Osteoblast (primary cell): ENCODE measurements at regions not wholly inside any gene's neighbourhood (a gene's known extent, or its start where the extent isn't known, plus 50 kb on each side); places are given as distances from the start of the nearest gene placed in this dataset.
"Not testable (repeated sequence)": the region's sequence is repeated elsewhere in the genome, so short reads cannot be mapped to it uniquely, and the experiment has no call there.

Experiments used
- DNase-seq: peaks from one replicate; pipeline ENCODE4 v3.0.0; 2011; ENCODE audit warnings: low spot score, mixed read lengths; ENCODE audit not compliant: insufficient read length; ENCODE audit errors: missing footprints
- H2AFZ ChIP-seq: 2 replicates; pipeline ENCODE4 v1.6.0; 2011; ENCODE audit warnings: mild to moderate bottlenecking, low read length
- H3K27ac ChIP-seq: 2 replicates; pipeline ENCODE4 v1.5.1; 2011; ENCODE audit warnings: mild to moderate bottlenecking, low read depth, low read length, moderate library complexity
- H3K27me3 ChIP-seq: 2 replicates; pipeline ENCODE4 v1.6.0; 2012; ENCODE audit warnings: mild to moderate bottlenecking, control low read depth, inconsistent platforms, low read length, moderate library complexity; ENCODE audit not compliant: insufficient read depth
- H3K36me3 ChIP-seq: 2 replicates; pipeline ENCODE4 v1.5.1; 2011; ENCODE audit warnings: mild to moderate bottlenecking, low read length, control low read depth, moderate library complexity; ENCODE audit not compliant: insufficient read depth
- H3K4me1 ChIP-seq: 2 replicates; pipeline ENCODE4 v1.5.1; 2011; ENCODE audit warnings: mild to moderate bottlenecking, low read length, control low read depth, moderate library complexity; ENCODE audit not compliant: insufficient read depth
- H3K4me2 ChIP-seq: 2 replicates; pipeline ENCODE4 v1.6.0; 2011; ENCODE audit warnings: mild to moderate bottlenecking, low read length; ENCODE audit not compliant: insufficient read depth
- H3K4me3 ChIP-seq: fragments of 200-600 bp; sonication (generic); 3 replicates; pipeline ENCODE4 v1.5.1; 2012; ENCODE audit warnings: mild to moderate bottlenecking, low read length, inconsistent platforms; ENCODE audit not compliant: insufficient read depth
- H3K79me2 ChIP-seq: 2 replicates; pipeline ENCODE4 v1.6.0; 2012; ENCODE audit warnings: mild to moderate bottlenecking, low read length, control low read depth, inconsistent platforms; ENCODE audit not compliant: insufficient read depth
- H3K9me3 ChIP-seq: 2 replicates; pipeline ENCODE4 v1.5.1; 2011; ENCODE audit warnings: low read depth, low read length, control low read depth
- H4K20me1 ChIP-seq: 2 replicates; pipeline ENCODE4 v1.6.0; 2012; ENCODE audit warnings: mild to moderate bottlenecking, low read length, control low read depth; ENCODE audit not compliant: insufficient read depth
- CTCF ChIP-seq: IDR thresholded peaks from 2 replicates; pipeline ENCODE4 v1.5.1; 2011; ENCODE audit warnings: mild to moderate bottlenecking, low read depth, low read length, moderate library complexity; ENCODE audit errors: extremely low read depth

DNA sequence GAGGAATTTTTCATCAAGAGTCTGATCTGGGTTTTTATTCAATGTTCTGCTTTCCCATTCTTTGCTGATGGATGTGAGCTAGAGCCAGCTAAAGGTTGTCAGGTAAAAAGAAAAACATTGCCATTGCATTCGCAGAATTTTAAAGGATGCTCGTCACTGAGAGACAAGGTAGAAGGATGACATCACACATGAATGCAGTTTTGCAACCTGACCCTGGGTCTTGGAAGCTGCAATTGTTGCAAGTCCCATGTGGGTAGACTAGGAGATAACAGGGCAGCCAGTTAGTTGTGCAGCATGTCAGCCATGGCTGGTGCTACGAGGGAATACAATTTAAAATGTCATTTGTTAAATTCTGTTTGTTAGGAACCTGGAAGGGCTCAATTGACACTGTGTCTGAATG, 73.9 kb upstream of the MXRA5 start:
- no peaks in the 10 kb centered on the region for H3K27me3 ChIP-seq
- H3K4me3 ChIP-seq = no peak overlapping the region
- H3K27ac ChIP-seq = no peak overlapping the region
- H3K79me2 ChIP-seq = no peaks in the 10 kb centered on the region
- DNase-seq = no peak
- H3K4me1 ChIP-seq = no peaks in the 10 kb centered on the region
- no peaks in the 10 kb centered on the region for H3K9me3 ChIP-seq
- H3K36me3 ChIP-seq = no peaks in the 10 kb centered on the region
- no peak overlapping the region for H3K4me2 ChIP-seq
- no peaks in the 10 kb centered on the region for H4K20me1 ChIP-seq
- no peak for TF ChIP-seq CTCF
- H2AFZ ChIP-seq = no peak overlapping the region

GRCh38 chrX:3415011-3415410, 68.6 kb upstream of the MXRA5 start:
- Histone ChIP-seq H3K27ac (no peak overlapping the region), H3K27me3 (no peaks in the 10 kb centered on the region), H2AFZ (no peak overlapping the region), H4K20me1 (no peaks in the 10 kb centered on the region), H3K4me1 (no peaks in the 10 kb centered on the region), H3K4me2 (no peak overlapping the region), H3K4me3 (no peak overlapping the region), H3K9me3 (no peaks in the 10 kb centered on the region), H3K36me3 (no peaks in the 10 kb centered on the region), H3K79me2 (no peaks in the 10 kb centered on the region)
- TF ChIP-seq CTCF = no peak
- DNase-seq = no peak

- H3K79me2 ChIP-seq, H3K36me3 ChIP-seq: not testable (repeated sequence)
These were observed 65.2 kb upstream of the MXRA5 start for GRCh38 chrX:3411626-3412025.

DNA sequence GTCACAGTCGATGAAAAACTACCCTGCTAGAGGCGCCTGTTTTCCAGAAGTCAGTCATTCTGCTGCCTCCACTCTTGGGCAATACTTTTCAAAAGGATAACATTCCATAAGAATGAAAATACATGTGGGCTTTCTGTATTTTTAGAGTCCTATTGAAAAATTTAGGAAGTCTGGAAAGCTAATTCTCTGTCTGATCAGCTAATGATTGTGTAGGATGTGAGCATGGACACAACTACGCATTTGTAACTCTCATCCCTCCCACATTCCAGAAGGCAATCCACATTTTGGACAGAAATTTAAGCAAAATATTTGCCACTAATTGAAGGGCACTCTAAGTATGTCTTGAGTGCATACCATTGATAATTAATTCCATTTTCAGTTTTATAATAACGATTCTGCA, 63.5 kb upstream of the MXRA5 start:
- H3K4me2 ChIP-seq, H2AFZ ChIP-seq, H3K9me3 ChIP-seq, H3K79me2 ChIP-seq, H3K4me3 ChIP-seq, H3K36me3 ChIP-seq, H3K4me1 ChIP-seq, H3K27ac ChIP-seq, H4K20me1 ChIP-seq, H3K27me3 ChIP-seq, DNase-seq: not testable (repeated sequence)

More at GRCh38 chrX:3411626-3412025, 65.2 kb upstream of the MXRA5 start:
- not testable (repeated sequence) for H2AFZ ChIP-seq, H4K20me1 ChIP-seq, H3K4me3 ChIP-seq, H3K9me3 ChIP-seq, H3K4me2 ChIP-seq, H3K27ac ChIP-seq, H3K27me3 ChIP-seq, H3K4me1 ChIP-seq, DNase-seq

GRCh38 chrX:3407781-3408180, 61.3 kb upstream of the MXRA5 start:
- H3K4me3 ChIP-seq = no peak overlapping the region
- H3K79me2 ChIP-seq = no peaks in the 10 kb centered on the region
- DNase-seq = no peak
- no peak overlapping the region for H3K27ac ChIP-seq
- H3K4me2 ChIP-seq = no peak overlapping the region
- H3K9me3 ChIP-seq = no peaks in the 10 kb centered on the region
- no peaks in the 10 kb centered on the region for H3K27me3 ChIP-seq
- H4K20me1 ChIP-seq = no peaks in the 10 kb centered on the region
- no peaks in the 10 kb centered on the region for H3K36me3 ChIP-seq
- no peaks in the 10 kb centered on the region for H3K4me1 ChIP-seq
- TF ChIP-seq CTCF = no peak
- no peak overlapping the region for H2AFZ ChIP-seq
